ENCODE measurements at regions not wholly inside any gene's neighbourhood (a gene's known extent, or its start where the extent isn't known, plus 50 kb on each side); places are given as distances from the start of the nearest gene placed in this dataset.

- Mint-ChIP-seq H3K36me3 (peaks cover 3% of the 10 kb centered on the region), H3K27me3 (peaks cover 8% of the 10 kb centered on the region), H3K4me3 (no peak overlapping the region), H3K4me1 (peaks cover 0 to 1% (median 0%) of the 10 kb centered on the region in 3 donors), H3K27ac (no peak overlapping the region), H3K9me3 (no peaks in the 10 kb centered on the region)
These were observed 74.8 kb upstream of the PALS2 start for GRCh38 chr7:24498439-24498838.

DNA sequence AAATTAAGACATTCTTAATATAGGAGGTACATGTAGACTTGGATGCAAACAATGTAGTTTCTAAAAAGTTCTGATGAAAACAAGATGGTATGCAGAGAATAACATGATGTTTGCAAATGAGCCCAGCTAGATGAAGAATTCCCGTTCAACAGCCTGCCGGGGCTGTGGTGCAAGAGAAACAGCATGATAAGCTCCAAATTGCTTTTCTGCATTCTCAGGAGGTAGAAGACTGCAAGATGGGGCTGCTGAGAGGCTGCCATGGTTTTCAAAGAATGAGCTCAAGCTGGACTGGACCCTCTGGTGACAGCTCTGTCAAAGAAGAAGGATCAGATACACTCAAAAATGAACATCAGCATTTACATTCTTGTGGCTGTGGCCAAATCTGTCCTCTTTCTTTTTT lies 73.4 kb upstream of the PALS2 start:
- no peak overlapping the region for H3K27ac Mint-ChIP-seq
- H3K36me3 Mint-ChIP-seq = peaks cover 3% of the 10 kb centered on the region
- H3K27me3 Mint-ChIP-seq = peaks cover 7% of the 10 kb centered on the region
- no peak overlapping the region for H3K4me3 Mint-ChIP-seq
- H3K4me1 Mint-ChIP-seq = peaks cover 0 to 1% (median 0%) of the 10 kb centered on the region in 3 donors
- H3K9me3 Mint-ChIP-seq = no peaks in the 10 kb centered on the region

DNA sequence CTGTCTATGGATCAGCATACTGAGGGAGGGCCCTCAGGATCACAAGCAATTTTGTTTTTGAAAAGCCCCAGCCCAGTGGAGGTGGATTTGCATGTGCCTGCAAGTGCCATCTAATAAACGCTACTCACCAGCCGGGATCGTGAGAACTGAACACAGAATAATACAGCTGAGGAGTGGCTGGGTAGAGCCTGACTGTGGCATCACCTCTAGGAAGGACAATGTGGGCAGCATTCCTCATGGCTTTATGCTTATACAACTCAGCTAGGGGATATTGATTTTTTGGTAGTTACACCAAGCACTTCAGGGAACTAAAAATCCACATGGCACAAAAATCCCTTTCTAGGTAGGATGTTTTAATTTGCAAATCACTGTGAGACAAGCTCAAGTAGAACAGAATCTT lies 72.7 kb upstream of the PALS2 start:
- H3K4me1 Mint-ChIP-seq = peaks cover 0 to 1% (median 0%) of the 10 kb centered on the region in 3 donors
- H3K4me3 Mint-ChIP-seq = no peak overlapping the region
- peaks cover 3% of the 10 kb centered on the region for H3K36me3 Mint-ChIP-seq
- peaks cover 7% of the 10 kb centered on the region for H3K27me3 Mint-ChIP-seq
- H3K9me3 Mint-ChIP-seq = no peaks in the 10 kb centered on the region
- H3K27ac Mint-ChIP-seq = no peak overlapping the region

DNA sequence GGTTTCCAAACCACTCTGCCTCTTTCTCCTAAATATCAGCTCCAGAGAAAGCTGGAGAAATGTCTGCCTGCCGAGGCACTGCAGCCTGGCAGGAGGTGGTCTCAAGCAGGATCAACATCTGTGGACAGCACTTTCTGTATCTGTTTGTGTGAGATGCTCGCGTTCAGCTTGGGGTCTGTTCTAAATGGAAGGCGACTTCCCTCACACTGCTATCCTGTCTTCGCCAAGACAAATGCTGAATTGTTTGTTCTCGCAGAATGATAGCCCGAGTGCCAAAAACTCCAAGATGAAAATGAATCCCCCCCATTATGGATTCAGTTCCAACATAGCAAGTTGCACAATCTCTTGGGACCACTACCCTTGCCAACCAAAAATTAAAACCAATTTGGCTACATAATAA lies 72.2 kb upstream of the PALS2 start:
- Mint-ChIP-seq H3K4me1 (peaks cover 0 to 1% (median 0%) of the 10 kb centered on the region in 3 donors), H3K36me3 (peaks cover 3% of the 10 kb centered on the region), H3K27me3 (peaks cover 7% of the 10 kb centered on the region), H3K9me3 (no peaks in the 10 kb centered on the region), H3K4me3 (no peak overlapping the region), H3K27ac (peak overlapping the region in 1 of 3 donors; percentile 2)

- Mint-ChIP-seq H3K27me3 (peaks cover 7% of the 10 kb centered on the region), H3K9me3 (no peaks in the 10 kb centered on the region), H3K27ac (no peak overlapping the region), H3K36me3 (peaks cover 3% of the 10 kb centered on the region), H3K4me3 (no peak overlapping the region), H3K4me1 (peaks cover 0 to 1% (median 0%) of the 10 kb centered on the region in 3 donors)
These were observed 71.7 kb upstream of the PALS2 start for GRCh38 chr7:24501443-24502134.

DNA sequence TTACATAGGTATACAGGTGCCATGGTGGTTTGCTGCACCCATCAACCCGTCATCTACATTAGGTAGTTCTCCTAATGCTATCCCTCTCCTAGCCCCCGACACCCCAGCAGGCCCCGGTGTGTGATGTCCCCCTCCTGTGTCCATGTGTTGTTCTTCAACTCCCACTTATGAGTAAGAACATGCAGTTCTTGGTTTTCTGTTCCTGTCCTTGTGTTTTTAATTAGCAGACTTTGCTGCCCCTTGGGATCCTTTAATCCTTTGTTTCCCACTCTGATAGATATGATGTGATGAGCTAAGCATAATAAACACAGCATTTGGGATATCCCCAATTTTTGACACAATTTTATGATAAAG lies 71.1 kb upstream of the PALS2 start:
- peaks cover 7% of the 10 kb centered on the region for H3K27me3 Mint-ChIP-seq
- H3K4me3 Mint-ChIP-seq = no peak overlapping the region
- peaks cover 0 to 1% (median 0%) of the 10 kb centered on the region in 3 donors for H3K4me1 Mint-ChIP-seq
- H3K9me3 Mint-ChIP-seq = no peaks in the 10 kb centered on the region
- H3K27ac Mint-ChIP-seq = no peak overlapping the region
- H3K36me3 Mint-ChIP-seq = peaks cover 3% of the 10 kb centered on the region

DNA sequence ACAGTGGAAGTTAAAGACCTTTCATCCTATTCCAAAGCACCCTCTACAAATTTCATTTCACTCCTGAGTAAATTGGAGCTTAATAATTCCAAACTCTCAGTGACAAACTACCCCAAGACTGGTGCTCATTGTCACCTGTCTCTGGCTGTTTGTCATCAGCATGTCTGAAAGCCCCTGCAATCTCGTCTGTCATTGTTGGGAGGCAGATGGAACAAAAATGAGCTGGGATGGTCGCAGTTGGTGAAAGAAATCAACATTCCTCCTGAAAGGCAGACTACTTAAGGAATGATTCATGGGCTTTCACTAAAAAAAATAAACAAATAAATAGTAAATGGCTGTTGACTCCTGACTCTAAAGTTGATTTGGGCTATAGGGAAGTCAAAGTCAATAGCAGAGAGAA lies 69.7 kb upstream of the PALS2 start:
- peaks cover 3% of the 10 kb centered on the region for H3K36me3 Mint-ChIP-seq
- H3K4me3 Mint-ChIP-seq = no peak overlapping the region
- H3K4me1 Mint-ChIP-seq = peaks cover 0 to 1% (median 0%) of the 10 kb centered on the region in 3 donors
- no peak overlapping the region for H3K27ac Mint-ChIP-seq
- H3K27me3 Mint-ChIP-seq = peaks cover 2% of the 10 kb centered on the region
- H3K9me3 Mint-ChIP-seq = no peaks in the 10 kb centered on the region

GRCh38 chr7:24504040-24504439 lies 69.2 kb upstream of the PALS2 start:
- H3K4me1 Mint-ChIP-seq = peaks cover 0 to 1% (median 0%) of the 10 kb centered on the region in 3 donors
- no peak overlapping the region for H3K27ac Mint-ChIP-seq
- no peaks in the 10 kb centered on the region for H3K9me3 Mint-ChIP-seq
- H3K27me3 Mint-ChIP-seq = peaks cover 2% of the 10 kb centered on the region
- no peak overlapping the region for H3K4me3 Mint-ChIP-seq
- peaks cover 3% of the 10 kb centered on the region for H3K36me3 Mint-ChIP-seq

- Mint-ChIP-seq H3K9me3 (no peaks in the 10 kb centered on the region), H3K4me3 (no peak overlapping the region), H3K27me3 (peaks cover 2% of the 10 kb centered on the region), H3K4me1 (peaks cover 0 to 1% (median 0%) of the 10 kb centered on the region in 3 donors), H3K36me3 (peaks cover 3% of the 10 kb centered on the region), H3K27ac (peak overlapping the region in 1 of 3 donors; percentile 37)
These were observed 68.4 kb upstream of the PALS2 start for GRCh38 chr7:24504836-24505235.

DNA sequence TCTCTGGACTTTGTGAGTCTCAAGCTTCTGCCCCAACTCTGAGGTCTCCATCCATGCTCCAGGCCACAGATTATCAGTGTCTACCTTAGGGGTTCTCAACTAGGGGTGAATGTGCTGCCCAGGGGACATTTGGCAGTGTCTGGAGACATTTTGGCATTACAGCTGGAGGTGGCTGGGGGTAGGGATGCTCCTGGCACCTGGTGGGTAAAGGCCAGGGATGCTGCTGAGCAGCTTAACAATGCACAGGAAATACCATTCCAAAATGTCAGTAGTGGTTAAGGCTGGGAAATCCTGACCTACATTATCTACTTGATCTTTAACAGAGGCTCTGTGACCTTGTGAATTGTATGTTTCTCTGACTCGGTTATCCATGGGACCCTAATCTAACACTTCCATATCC lies 67.3 kb upstream of the PALS2 start:
- H3K4me3 Mint-ChIP-seq = no peak overlapping the region
- no peaks in the 10 kb centered on the region for H3K9me3 Mint-ChIP-seq
- H3K36me3 Mint-ChIP-seq = peaks cover 3% of the 10 kb centered on the region
- H3K27ac Mint-ChIP-seq = no peak overlapping the region
- H3K27me3 Mint-ChIP-seq = peaks cover 2% of the 10 kb centered on the region
- H3K4me1 Mint-ChIP-seq = peaks cover 0 to 1% (median 0%) of the 10 kb centered on the region in 3 donors

DNA sequence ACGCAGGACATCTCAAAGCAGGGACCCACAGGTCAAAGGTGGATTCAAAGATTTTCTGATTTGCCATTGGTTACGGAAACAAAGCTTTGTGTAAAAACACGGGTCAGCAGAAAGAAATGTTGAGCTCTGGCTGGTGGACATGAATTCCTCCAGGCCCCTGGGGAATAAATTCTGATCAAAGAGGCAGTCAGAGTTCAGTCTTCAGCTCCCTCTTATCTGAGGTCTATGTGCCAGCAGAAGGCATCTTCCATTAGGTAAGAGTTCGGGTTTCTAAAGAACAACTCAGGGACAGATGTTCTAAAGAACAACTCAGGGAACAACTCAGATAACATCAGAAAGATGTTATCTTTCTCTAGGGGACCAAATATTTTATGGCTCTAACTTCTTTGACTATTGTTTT lies 64.9 kb upstream of the PALS2 start:
- H3K36me3 Mint-ChIP-seq = no peaks in the 10 kb centered on the region
- no peaks in the 10 kb centered on the region for H3K4me1 Mint-ChIP-seq
- no peaks in the 10 kb centered on the region for H3K27me3 Mint-ChIP-seq
- no peak overlapping the region for H3K4me3 Mint-ChIP-seq
- no peaks in the 10 kb centered on the region for H3K9me3 Mint-ChIP-seq
- H3K27ac Mint-ChIP-seq = no peak overlapping the region

- Mint-ChIP-seq H3K4me3 (no peak overlapping the region), H3K27me3 (peaks cover 2% of the 10 kb centered on the region), H3K36me3 (no peaks in the 10 kb centered on the region), H3K4me1 (no peaks in the 10 kb centered on the region), H3K27ac (no peak overlapping the region), H3K9me3 (no peaks in the 10 kb centered on the region)
These were observed 62.5 kb upstream of the PALS2 start for GRCh38 chr7:24510759-24511158.

GRCh38 chr7:24517166-24517565 lies 56.1 kb upstream of the PALS2 start:
- no peak overlapping the region for H3K27ac Mint-ChIP-seq
- no peaks in the 10 kb centered on the region for H3K4me1 Mint-ChIP-seq
- H3K36me3 Mint-ChIP-seq = peaks cover 5% of the 10 kb centered on the region
- H3K9me3 Mint-ChIP-seq = peaks cover 0 to 1% (median 0%) of the 10 kb centered on the region in 3 donors
- no peak overlapping the region for H3K4me3 Mint-ChIP-seq
- peaks cover 10% of the 10 kb centered on the region for H3K27me3 Mint-ChIP-seq

DNA sequence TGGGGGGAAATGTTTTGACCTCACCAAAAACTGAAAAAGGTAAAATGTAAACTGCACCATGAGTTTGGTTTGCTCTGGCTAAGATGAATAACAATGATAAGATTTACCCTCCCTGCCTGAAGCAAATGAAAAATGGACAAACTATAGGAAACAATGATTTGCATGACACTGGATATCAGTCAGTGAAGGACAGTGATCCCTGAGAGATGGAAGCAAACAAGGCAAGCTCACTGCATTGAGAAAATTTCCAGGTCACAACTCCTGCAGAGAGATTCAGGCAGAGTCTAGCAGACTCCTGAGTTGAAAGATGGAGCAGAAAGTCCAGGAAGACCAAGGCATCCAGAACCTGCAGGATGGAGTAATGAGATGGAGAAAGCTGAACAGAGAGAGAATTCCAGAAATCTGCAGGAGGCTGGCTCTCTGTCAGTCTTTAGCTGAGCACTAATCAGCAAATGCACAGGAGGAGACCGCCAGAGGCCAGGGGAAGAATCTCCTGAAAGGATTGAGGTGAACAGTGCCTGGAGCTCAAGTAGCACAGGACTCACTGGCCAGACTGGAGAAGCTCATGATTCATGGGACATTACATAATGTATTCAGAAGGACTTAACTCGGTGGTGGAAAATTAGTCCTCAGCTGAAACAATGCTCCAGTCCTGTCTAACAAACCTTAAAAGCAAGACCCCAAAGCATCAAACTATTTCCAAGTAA lies 51.2 kb upstream of the PALS2 start:
- Mint-ChIP-seq H3K4me1 (no peaks in the 10 kb centered on the region), H3K27ac (no peak overlapping the region), H3K4me3 (no peak overlapping the region), H3K27me3 (peaks cover 8% of the 10 kb centered on the region), H3K36me3 (peaks cover 6% of the 10 kb centered on the region), H3K9me3 (peaks cover 0 to 1% (median 0%) of the 10 kb centered on the region in 3 donors)

Measured in IgD-negative memory B cell (primary cell).